ENCODE measurements at regions not wholly inside any gene's neighbourhood (a gene's known extent, or its start where the extent isn't known, plus 50 kb on each side); places are given as distances from the start of the nearest gene placed in this dataset.

- H3K27ac ChIP-seq (ENCODE audit: low read depth, low read length): no peak overlapping the region
These were observed 179.4 kb downstream of the OGFRL1 start for GRCh38 chr6:71468038-71468437.

- 63 to 66% (median 65%) methylated on average over 7 of the region's 7 CpGs for WGBS, 3 donors
- H3K27ac ChIP-seq (ENCODE audit: low read depth, low read length): no peak overlapping the region
These were observed 180.5 kb downstream of the OGFRL1 start for GRCh38 chr6:71468841-71469700.

GRCh38 chr6:71471718-71472117 lies 183.1 kb downstream of the OGFRL1 start:
- 65 to 91% (median 86%) methylated on average over 2 of the region's 2 CpGs for WGBS, 3 donors
- no peak overlapping the region for H3K27ac ChIP-seq (ENCODE audit: low read depth, low read length)

GRCh38 chr6:71473926-71474325 lies 185.3 kb downstream of the OGFRL1 start:
- 46 to 67% (median 54%) methylated on average over 2 of the region's 2 CpGs for WGBS, 3 donors
- H3K27ac ChIP-seq (ENCODE audit: low read depth, low read length): no peak overlapping the region

GRCh38 chr6:71474942-71475341 lies 186.3 kb downstream of the OGFRL1 start:
- 41 to 55% (median 55%) methylated on average over 1 of the region's 1 CpG for WGBS, 3 donors
- no peak overlapping the region for H3K27ac ChIP-seq (ENCODE audit: low read depth, low read length)

DNA sequence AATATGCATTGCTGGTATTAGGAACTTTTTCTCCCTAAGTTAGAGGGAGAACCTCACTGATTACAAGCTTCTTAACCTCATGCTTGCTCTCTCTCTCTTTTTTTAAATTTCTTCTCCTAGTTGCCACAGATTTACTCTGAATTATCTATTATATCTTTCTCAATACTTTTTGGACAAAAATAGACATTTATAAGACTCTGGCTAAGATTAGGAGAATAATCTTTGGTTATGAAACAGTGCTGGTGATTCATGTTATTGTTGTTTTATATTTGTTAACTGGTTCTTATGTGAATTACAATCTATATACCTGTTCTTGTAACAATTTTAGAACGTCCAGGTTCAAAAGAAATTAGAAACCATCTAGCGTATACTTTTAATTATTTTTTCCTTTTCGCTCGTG lies 187.8 kb downstream of the OGFRL1 start:
- WGBS, 3 donors: 56 to 81% (median 65%) methylated on average over 4 of the region's 4 CpGs
- no peak overlapping the region for H3K27ac ChIP-seq (ENCODE audit: low read depth, low read length)

DNA sequence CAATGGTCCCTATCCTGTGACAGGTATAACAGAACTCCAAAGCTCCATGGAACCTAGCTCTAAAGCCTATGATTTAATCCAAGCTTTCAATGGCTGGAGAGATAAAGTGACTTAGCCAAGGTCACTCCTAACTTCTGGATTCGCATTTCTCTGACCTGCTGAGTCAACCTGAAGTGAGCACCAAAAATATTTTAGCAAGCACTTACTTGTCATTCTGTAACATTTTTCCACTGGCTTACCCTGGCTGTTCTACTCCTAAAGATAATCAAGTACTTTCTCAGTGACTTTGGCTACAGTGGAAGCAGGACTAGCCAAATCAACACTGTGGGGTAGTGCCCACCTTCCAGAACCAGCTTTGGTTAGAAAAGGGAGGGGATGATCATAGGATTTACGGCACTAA lies 188.3 kb downstream of the OGFRL1 start:
- H3K27ac ChIP-seq (ENCODE audit: low read depth, low read length): no peak overlapping the region
- WGBS, 3 donors: 57 to 88% (median 88%) methylated on average over 2 of the region's 2 CpGs

- H3K27ac ChIP-seq (ENCODE audit: low read depth, low read length): no peak overlapping the region
- 49 to 53% (median 50%) methylated on average over 2 of the region's 2 CpGs for WGBS, 3 donors
These were observed 190.4 kb downstream of the OGFRL1 start for GRCh38 chr6:71478834-71479541.

DNA sequence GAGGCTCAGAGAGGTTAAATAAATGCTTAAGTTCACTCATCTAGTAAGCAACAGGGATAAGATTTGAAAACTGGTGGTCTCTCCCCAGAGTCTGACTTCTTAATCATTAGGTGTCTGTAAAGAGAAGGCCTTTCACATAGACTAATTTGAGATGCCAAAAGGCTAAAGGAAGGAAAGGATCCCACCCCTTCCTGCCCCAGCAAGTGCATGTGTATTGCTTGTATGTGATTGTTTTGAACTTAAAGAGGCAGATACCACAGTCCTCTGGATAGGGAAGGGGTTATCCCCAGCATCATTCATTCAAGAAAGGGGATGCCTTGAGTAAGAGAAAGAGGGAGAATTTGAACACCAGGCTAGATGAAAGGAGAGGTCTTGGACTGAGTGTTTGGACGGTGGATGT lies 192.0 kb downstream of the OGFRL1 start:
- H3K27ac ChIP-seq (ENCODE audit: low read depth, low read length): no peak overlapping the region
- WGBS, 3 donors: 61 to 77% (median 62%) methylated on average over 1 of the region's 1 CpG

DNA sequence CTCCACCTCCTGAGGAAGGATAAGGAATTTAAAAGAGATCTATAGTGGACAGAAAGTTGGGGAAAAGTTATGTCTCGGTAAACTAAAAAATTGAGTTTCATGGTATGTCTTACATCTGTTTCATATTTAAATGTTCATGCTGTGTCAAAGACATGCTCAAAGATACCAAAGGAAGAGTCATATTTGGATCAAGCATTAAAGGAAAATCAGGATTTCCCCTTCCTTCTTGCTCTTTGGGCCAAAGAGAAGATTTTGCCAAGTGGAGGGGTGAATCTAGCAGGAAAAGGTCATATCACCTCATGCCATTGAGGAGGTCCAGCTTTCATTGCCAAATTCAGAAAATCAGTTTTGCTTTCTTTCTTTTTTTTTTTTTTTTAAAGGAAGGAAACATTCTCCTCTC lies 192.4 kb downstream of the OGFRL1 start:
- no peak overlapping the region for H3K27ac ChIP-seq (ENCODE audit: low read depth, low read length)

DNA sequence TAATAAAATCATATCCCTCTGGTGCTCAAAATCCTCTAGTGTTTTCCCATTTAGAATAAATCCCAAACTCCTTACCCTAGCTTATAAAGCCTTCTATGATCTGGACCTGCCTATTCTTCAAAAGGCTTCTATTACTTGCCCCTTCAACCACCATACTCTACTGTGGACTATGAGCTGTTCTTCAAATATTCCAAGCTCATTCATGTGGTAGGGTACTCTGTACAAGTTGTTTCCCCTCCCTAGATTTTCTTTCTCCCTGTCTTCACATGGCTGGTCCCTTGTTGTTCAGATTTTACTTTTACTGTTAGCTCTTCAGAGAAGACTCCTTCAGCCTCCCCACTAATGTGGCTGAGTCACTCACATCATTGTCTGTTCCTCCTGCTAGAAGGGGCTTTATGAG lies 193.2 kb downstream of the OGFRL1 start:
- H3K27ac ChIP-seq (ENCODE audit: low read depth, low read length): no peak overlapping the region

More for the DNA sequence above, 192.4 kb downstream of the OGFRL1 start:
- 57 to 77% (median 74%) methylated on average over 1 of the region's 1 CpG for WGBS, 3 donors

GRCh38 chr6:71482742-71483141 lies 194.1 kb downstream of the OGFRL1 start:
- H3K27ac ChIP-seq (ENCODE audit: low read depth, low read length): no peak overlapping the region
- WGBS, 3 donors: 78 to 89% (median 78%) methylated on average over 2 of the region's 2 CpGs

DNA sequence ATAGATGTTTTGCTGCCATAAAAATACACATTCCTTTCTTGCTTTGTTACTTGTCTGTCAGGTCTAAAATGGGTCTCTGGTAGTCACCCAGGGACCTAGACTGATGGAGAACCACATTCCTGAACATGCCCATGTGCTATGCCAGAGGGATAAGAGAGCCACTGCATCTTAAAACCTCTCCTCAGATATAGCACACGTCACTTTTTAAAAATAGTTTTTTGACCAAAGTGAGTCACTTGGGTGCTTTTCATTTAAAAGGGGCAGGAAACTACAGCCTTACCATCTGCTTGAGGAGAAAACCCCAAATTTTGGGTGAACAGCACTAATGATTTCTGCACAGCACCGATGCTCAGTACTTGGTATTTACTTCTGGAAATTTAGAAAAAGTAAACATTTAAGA lies 197.8 kb downstream of the OGFRL1 start:
- 81 to 87% (median 84%) methylated on average over 2 of the region's 2 CpGs for WGBS, 3 donors
- no peak overlapping the region for H3K27ac ChIP-seq (ENCODE audit: low read depth, low read length)

DNA sequence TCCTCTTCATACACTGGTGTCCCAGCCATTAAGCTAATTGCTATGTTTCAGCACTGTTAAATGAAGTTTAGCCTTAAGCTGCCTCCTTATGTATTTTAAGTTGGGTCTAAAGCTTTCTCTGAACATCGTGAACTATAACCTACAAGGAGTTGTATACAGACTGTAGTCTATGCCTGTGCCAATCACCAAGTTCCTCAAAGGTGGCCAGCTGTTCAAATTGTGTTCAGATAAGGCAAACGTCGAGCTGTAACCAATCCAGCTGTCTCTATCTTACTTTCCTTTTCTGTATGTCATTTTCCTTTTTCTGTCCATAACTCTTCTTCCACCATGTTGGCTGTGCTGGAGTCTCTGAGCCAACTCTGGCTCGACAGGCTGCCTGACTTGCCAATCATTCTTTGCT lies 199.6 kb downstream of the OGFRL1 start:
- H3K27ac ChIP-seq (ENCODE audit: low read depth, low read length): no peak overlapping the region
- WGBS, 3 donors: 31 to 47% (median 43%) methylated on average over 4 of the region's 4 CpGs

DNA sequence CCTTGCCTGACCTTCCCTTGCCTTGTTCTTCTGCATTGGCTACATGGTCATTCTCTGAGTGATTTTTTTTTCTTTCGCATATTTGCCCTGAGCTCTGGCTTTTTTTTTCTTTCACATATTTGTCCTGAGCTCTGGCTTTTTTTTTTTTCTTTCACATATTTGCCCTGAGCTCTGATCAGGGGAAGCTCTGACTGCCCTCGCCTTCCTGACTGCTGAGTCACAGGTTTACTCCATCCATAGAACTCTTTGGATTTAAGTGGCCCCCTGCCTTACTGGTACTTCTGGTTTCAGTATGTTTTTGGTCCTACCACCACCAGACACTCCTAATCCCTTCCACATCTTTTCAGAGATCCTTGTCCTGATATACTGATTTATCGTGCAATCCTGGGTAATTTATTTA lies 201.1 kb downstream of the OGFRL1 start:
- H3K27ac ChIP-seq (ENCODE audit: low read depth, low read length): no peak overlapping the region
- WGBS, 3 donors: 24 to 45% (median 34%) methylated on average over 3 of the region's 3 CpGs

GRCh38 chr6:71490876-71491275 lies 202.3 kb downstream of the OGFRL1 start:
- no peak overlapping the region for H3K27ac ChIP-seq (ENCODE audit: low read depth, low read length)
- 77 to 93% (median 81%) methylated on average over 5 of the region's 5 CpGs for WGBS, 3 donors

- no peak overlapping the region for H3K27ac ChIP-seq (ENCODE audit: low read depth, low read length)
These were observed 203.2 kb downstream of the OGFRL1 start for GRCh38 chr6:71491844-71492243.

GRCh38 chr6:71492668-71493067 lies 204.1 kb downstream of the OGFRL1 start:
- no peak overlapping the region for H3K27ac ChIP-seq (ENCODE audit: low read depth, low read length)

DNA sequence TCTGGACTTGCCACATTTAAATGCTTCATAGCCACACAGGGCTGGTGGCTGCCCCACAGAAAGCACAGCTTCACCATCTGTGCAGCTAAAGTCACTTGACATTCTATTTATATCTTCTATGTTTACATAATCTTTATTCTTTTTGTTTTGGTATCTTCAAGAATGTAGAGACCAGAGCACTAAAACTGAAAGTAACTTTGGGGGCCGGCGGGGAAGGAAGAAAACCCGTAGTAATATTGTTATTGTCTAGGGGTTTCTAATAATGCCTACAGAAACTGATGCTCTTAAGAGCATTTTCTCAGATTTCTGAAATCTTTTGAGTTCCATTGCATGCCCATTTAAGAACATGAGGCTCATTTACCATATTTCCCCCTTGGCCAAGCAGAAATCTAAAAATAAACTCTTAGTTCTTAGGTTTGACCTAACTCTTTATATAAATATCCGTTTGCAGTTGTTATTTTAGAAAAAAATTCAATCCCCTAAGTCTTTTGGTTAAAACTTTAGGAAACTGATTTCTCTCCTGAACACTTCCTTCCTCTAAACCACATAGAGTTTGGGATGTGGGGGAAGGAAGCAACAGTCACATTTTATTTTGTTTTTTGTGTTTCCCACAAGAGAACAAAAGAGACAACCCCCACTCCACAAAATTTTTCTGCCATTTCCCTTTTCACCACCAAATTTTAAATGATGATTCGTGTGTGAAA lies 207.6 kb downstream of the OGFRL1 start:
- H3K27ac ChIP-seq (ENCODE audit: low read depth, low read length): no peak overlapping the region
- WGBS, 3 donors: 11 to 47% (median 13%) methylated on average over 5 of the region's 5 CpGs

More at GRCh38 chr6:71492668-71493067, 204.1 kb downstream of the OGFRL1 start:
- 56 to 93% (median 90%) methylated on average over 2 of the region's 2 CpGs for WGBS, 3 donors
